ENCODE measurements at regions not wholly inside any gene's neighbourhood (a gene's known extent, or its start where the extent isn't known, plus 50 kb on each side); places are given as distances from the start of the nearest gene placed in this dataset.

GRCh38 chr14:86363047-86363446 lies 833.1 kb downstream of the FLRT2 start:
- DNase-seq (no peak), ATAC-seq (ENCODE audit: poor library complexity) (no peak)
- no peak overlapping the region for H3K4me3 ChIP-seq (ENCODE audit: low read length)
- H3K36me3 ChIP-seq (ENCODE audit: insufficient read depth, low read length): no peaks in the 10 kb centered on the region
- Mint-ChIP-seq H3K9me3 (no peaks in the 10 kb centered on the region), H3K27ac (no peak overlapping the region), H3K4me3 (no peak overlapping the region), H3K27me3 (no peaks in the 10 kb centered on the region), H3K36me3 (ENCODE audit: low read depth) (no peaks in the 10 kb centered on the region), H3K4me1 (ENCODE audit: low read depth) (no peaks in the 10 kb centered on the region)
- H3K4me1 ChIP-seq (ENCODE audit: insufficient read depth, low read length): no peaks in the 10 kb centered on the region
- intact Hi-C loops (cut with DNase I, micrococcal nuclease): no loop called here
- H3K27me3 ChIP-seq (ENCODE audit: control insufficient read depth in 1 of 2, insufficient read depth in 2 of 2, low read length in 2 of 2): no peaks in the 10 kb centered on the region
- no peak overlapping the region for H3K27ac ChIP-seq (ENCODE audit: low read depth in 1 of 2, low read length in 2 of 2)
- TF ChIP-seq, protein P1, sequence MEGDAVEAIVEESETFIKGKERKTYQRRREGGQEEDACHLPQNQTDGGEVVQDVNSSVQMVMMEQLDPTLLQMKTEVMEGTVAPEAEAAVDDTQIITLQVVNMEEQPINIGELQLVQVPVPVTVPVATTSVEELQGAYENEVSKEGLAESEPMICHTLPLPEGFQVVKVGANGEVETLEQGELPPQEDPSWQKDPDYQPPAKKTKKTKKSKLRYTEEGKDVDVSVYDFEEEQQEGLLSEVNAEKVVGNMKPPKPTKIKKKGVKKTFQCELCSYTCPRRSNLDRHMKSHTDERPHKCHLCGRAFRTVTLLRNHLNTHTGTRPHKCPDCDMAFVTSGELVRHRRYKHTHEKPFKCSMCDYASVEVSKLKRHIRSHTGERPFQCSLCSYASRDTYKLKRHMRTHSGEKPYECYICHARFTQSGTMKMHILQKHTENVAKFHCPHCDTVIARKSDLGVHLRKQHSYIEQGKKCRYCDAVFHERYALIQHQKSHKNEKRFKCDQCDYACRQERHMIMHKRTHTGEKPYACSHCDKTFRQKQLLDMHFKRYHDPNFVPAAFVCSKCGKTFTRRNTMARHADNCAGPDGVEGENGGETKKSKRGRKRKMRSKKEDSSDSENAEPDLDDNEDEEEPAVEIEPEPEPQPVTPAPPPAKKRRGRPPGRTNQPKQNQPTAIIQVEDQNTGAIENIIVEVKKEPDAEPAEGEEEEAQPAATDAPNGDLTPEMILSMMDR (IDR thresholded peaks at IDR 0.05): no peak
- ChIA-PET CTCF (no interaction called here), POLR2A (no interaction called here)
- H3K9me3 ChIP-seq (ENCODE audit: control insufficient read depth in 1 of 2, insufficient read depth in 1 of 2, low read length in 2 of 2): peaks cover 0 to 16% of the 10 kb centered on the region in 2 experiments

DNA sequence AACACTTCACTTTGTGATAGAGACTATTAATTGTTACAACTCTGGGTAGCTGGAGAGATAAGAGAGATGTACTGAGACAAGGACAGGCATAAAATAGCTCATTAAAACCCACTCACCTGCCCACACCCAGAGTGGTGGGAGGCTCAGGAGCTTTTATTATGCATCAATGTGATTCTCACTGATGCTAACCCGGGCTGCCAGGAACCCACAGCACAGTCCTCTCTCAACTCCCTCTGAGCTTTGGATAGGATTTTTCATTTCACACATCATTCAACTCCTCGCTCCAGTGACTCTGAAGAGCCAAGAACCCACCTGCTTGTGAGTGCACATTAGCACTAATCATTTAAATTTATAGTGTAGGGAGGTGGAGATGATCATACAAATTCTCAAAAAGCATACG lies 827.9 kb downstream of the FLRT2 start:
- Mint-ChIP-seq H3K36me3 (ENCODE audit: low read depth) (no peaks in the 10 kb centered on the region), H3K4me3 (no peak overlapping the region), H3K27me3 (no peaks in the 10 kb centered on the region), H3K9me3 (no peaks in the 10 kb centered on the region), H3K4me1 (ENCODE audit: low read depth) (no peaks in the 10 kb centered on the region), H3K27ac (no peak overlapping the region)
- intact Hi-C loops (cut with DNase I, micrococcal nuclease): no loop called here
- ChIA-PET CTCF (no interaction called here), POLR2A (no interaction called here)
- ATAC-seq (ENCODE audit: poor library complexity): no peak
- Histone ChIP-seq H3K4me1 (ENCODE audit: insufficient read depth, low read length) (no peaks in the 10 kb centered on the region), H3K27ac (ENCODE audit: low read depth in 1 of 2, low read length in 2 of 2) (no peak overlapping the region), H3K27me3 (ENCODE audit: control insufficient read depth in 1 of 2, insufficient read depth in 2 of 2, low read length in 2 of 2) (no peaks in the 10 kb centered on the region), H3K36me3 (ENCODE audit: insufficient read depth, low read length) (no peaks in the 10 kb centered on the region), H3K9me3 (ENCODE audit: control insufficient read depth in 1 of 2, insufficient read depth in 1 of 2, low read length in 2 of 2) (no peaks in the 10 kb centered on the region), H3K4me3 (ENCODE audit: low read length) (no peak overlapping the region)
- DNase-seq: no peak
- TF ChIP-seq, protein P1 (IDR thresholded peaks at IDR 0.05): no peak

GRCh38 chr14:86357119-86357518 lies 827.2 kb downstream of the FLRT2 start:
- Histone ChIP-seq H3K27me3 (ENCODE audit: control insufficient read depth in 1 of 2, insufficient read depth in 2 of 2, low read length in 2 of 2) (no peaks in the 10 kb centered on the region), H3K36me3 (ENCODE audit: insufficient read depth, low read length) (no peaks in the 10 kb centered on the region), H3K4me1 (ENCODE audit: insufficient read depth, low read length) (no peaks in the 10 kb centered on the region), H3K9me3 (ENCODE audit: control insufficient read depth in 1 of 2, insufficient read depth in 1 of 2, low read length in 2 of 2) (no peaks in the 10 kb centered on the region), H3K27ac (ENCODE audit: low read depth in 1 of 2, low read length in 2 of 2) (no peak overlapping the region), H3K4me3 (ENCODE audit: low read length) (no peak overlapping the region)
- DNase-seq (no peak), ATAC-seq (ENCODE audit: poor library complexity) (no peak)
- Mint-ChIP-seq H3K27me3 (no peaks in the 10 kb centered on the region), H3K4me1 (ENCODE audit: low read depth) (no peaks in the 10 kb centered on the region), H3K27ac (no peak overlapping the region), H3K36me3 (ENCODE audit: low read depth) (no peaks in the 10 kb centered on the region), H3K4me3 (no peak overlapping the region), H3K9me3 (no peaks in the 10 kb centered on the region)
- CTCF ChIA-PET: no interaction called here
- TF ChIP-seq, protein P1 (IDR thresholded peaks at IDR 0.05): no peak
- intact Hi-C loops (cut with DNase I, micrococcal nuclease): no loop called here
- POLR2A ChIA-PET: no interaction called here
